ENCODE measurements at regions not wholly inside any gene's neighbourhood (a gene's known extent, or its start where the extent isn't known, plus 50 kb on each side); places are given as distances from the start of the nearest gene placed in this dataset.

DNA sequence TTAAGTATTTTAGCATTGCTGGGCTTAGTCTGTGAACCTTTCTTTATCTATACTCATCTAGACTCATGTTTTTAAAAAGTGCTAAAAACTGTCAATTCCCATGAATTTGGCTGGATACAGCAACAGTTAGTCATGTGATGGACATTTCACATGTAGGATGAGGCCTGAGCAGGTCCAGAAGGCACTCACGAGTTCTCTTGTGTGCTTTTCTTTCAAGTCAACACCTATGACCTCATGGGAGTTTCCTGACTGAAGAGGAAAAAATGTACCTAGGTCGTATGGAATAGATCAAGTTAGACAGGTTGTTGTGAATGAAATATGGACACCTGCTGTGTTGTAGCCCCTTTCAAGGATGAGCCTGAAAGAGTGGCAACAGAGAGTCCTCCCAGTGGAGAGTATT, 394.2 kb downstream of the DUSP10 start:
- TF ChIP-seq FOXM1 (IDR thresholded peaks at IDR 0.05; ENCODE audit: low read depth, low read length), result no peak
- no peak for TF ChIP-seq CTCF (IDR thresholded peaks at IDR 0.05 in 2 of 3, conservative IDR thresholded peaks at IDR 0.05 in 1 of 3; ENCODE audit: control insufficient read depth in 2 of 3, extremely low read depth in 1 of 3, insufficient read depth in 1 of 3, low read depth in 3 of 3, low read length in 3 of 3)
